B cell (primary cell): ENCODE measurements at regions not wholly inside any gene's neighbourhood (a gene's known extent, or its start where the extent isn't known, plus 50 kb on each side); places are given as distances from the start of the nearest gene placed in this dataset.
A peak's percentile ranks its signal among the peaks of the same experiment; 100 is the strongest.

Experiments used
- ATAC-seq: fragments of 200-7000 bp; cut with Tn5 transposase; one replicate; pipeline ENCODE4 v1.10.0; 2021; ENCODE audit warnings: low read depth, mild to moderate bottlenecking, moderate number of reproducible peaks, moderate library complexity
- CTCF ChIA-PET: fragments of 350-600 bp; sonication (Branson Sonifier 250); formaldehyde crosslinking; loops from one replicate; lab custom pipeline; 2021; ENCODE audit warnings: antibody characterized with exemption, inconsistent platforms; lab: Charles Lee
- POLR2A ChIA-PET: fragments of 350-600 bp; sonication (Branson Sonifier 250); formaldehyde crosslinking; loops from one replicate; lab custom pipeline; 2021; ENCODE audit warnings: antibody characterized with exemption; lab: Charles Lee
- DNase-seq: peaks from one replicate; pipeline ENCODE4 v3.0.0; 2013
- H2AFZ ChIP-seq: 2 replicates; pipeline ENCODE4 v1.6.1; 2012; ENCODE audit warnings: mild to moderate bottlenecking, low read depth, low read length; ENCODE audit not compliant: insufficient read depth, poor library complexity, severe bottlenecking
- H3K27ac ChIP-seq, 2 donors: 1 replicate in 1 of 2; 2 replicates in 1 of 2; pipeline ENCODE4 v1.5.1; 2012 to 2013; ENCODE audit warnings: low read length in 2 of 2, mild to moderate bottlenecking in 2 of 2, moderate library complexity in 1 of 2
- H3K27me3 ChIP-seq, 4 experiments: fragments of 200-600 bp in 1 of 4; sonication (generic) in 1 of 4; replicated peaks in 1 of 4; 1 replicate in 2 of 4; 2 replicates in 2 of 4; pipeline versions ENCODE4 v1.6.1 to v1.7.0; 2013 to 2016; ENCODE audit warnings: low read length in 3 of 4, mild to moderate bottlenecking in 2 of 4, mixed read lengths in 1 of 4, moderate library complexity in 1 of 4; ENCODE audit not compliant: insufficient read depth in 4 of 4, control insufficient read depth in 3 of 4; ENCODE audit errors: control extremely low read depth in 1 of 4
- H3K36me3 ChIP-seq, 2 experiments: replicated peaks in 1 of 2; 1 replicate in 1 of 2; 2 replicates in 1 of 2; pipeline versions ENCODE4 v1.6.1 to v1.7.1; 2013; ENCODE audit warnings: low read length in 1 of 2; ENCODE audit not compliant: insufficient read depth in 2 of 2, control insufficient read depth in 1 of 2; ENCODE audit errors: control extremely low read depth in 1 of 2, extremely low read depth in 1 of 2
- H3K4me1 ChIP-seq, 2 donors: fragments of 200-600 bp in 1 of 2; sonication (generic) in 1 of 2; 1 replicate in 1 of 2; 2 replicates in 1 of 2; pipeline versions ENCODE4 v1.5.1 to v1.6.1; 2013 to 2017; ENCODE audit warnings: low read length in 2 of 2; ENCODE audit not compliant: control insufficient read depth in 2 of 2, insufficient read depth in 2 of 2
- H3K4me2 ChIP-seq: replicated peaks from 2 replicates; pipeline ENCODE3; 2012; ENCODE audit warnings: mild to moderate bottlenecking, low read depth, low read length; ENCODE audit not compliant: poor library complexity, severe bottlenecking
- H3K4me3 ChIP-seq, 5 experiments: fragments of 200-600 bp in 1 of 5; sonication (generic) in 1 of 5; 1 replicate in 3 of 5; 2 replicates in 2 of 5; pipeline versions ENCODE4 v1.5.1 to v1.7.0; 2011 to 2016; ENCODE audit warnings: low read length in 4 of 5, mild to moderate bottlenecking in 4 of 5, low read depth in 2 of 5, control low read depth in 1 of 5, moderate library complexity in 1 of 5; ENCODE audit not compliant: insufficient read depth in 1 of 5; ENCODE audit errors: control extremely low read depth in 1 of 5, extremely low read depth in 1 of 5
- H3K79me2 ChIP-seq: fragments of 200-600 bp; sonication (generic); one replicate; pipeline ENCODE4 v1.6.0; 2016; ENCODE audit warnings: low read length; ENCODE audit not compliant: control insufficient read depth, insufficient read depth
- H3K9ac ChIP-seq: fragments of 200-600 bp; sonication (generic); 2 replicates; pipeline ENCODE4 v1.6.1; 2017; ENCODE audit warnings: mild to moderate bottlenecking, low read length, moderate library complexity
- H3K9me3 ChIP-seq, 3 donors: one replicate each; pipeline versions ENCODE4 v1.6.1 to v1.7.1; 2013; ENCODE audit warnings: low read length in 2 of 3; ENCODE audit not compliant: control insufficient read depth in 2 of 3, insufficient read depth in 1 of 3; ENCODE audit errors: control extremely low read depth in 1 of 3
- H4K20me1 ChIP-seq: 2 replicates; pipeline ENCODE4 v1.6.0; 2012; ENCODE audit warnings: mild to moderate bottlenecking, low read length; ENCODE audit not compliant: insufficient read depth, control insufficient read depth, poor library complexity, severe bottlenecking
- H3K27ac Mint-ChIP-seq: one replicate; pipeline ENCODE4 v1.8.0; 2021; ENCODE audit warnings: mixed read lengths
- H3K27me3 Mint-ChIP-seq: one replicate; pipeline ENCODE4 v1.8.0; 2021; ENCODE audit warnings: mixed read lengths
- H3K4me1 Mint-ChIP-seq: one replicate; pipeline ENCODE4 v1.8.0; 2021; ENCODE audit warnings: mixed read lengths
- H3K4me3 Mint-ChIP-seq: one replicate; pipeline ENCODE4 v1.8.0; 2021; ENCODE audit warnings: mixed read lengths
- H3K9me3 Mint-ChIP-seq: one replicate; pipeline ENCODE4 v1.8.0; 2022; ENCODE audit warnings: mixed read lengths; ENCODE audit not compliant: insufficient read depth
- CTCF ChIP-seq: fragments of 200-600 bp; IDR thresholded peaks from one replicate; pipeline ENCODE4 v1.8.0; 2022; ENCODE audit warnings: antibody characterized with exemption, mild to moderate bottlenecking
- EZH2 ChIP-seq: IDR thresholded peaks from 2 replicates; pipeline ENCODE4 v1.6.1; 2012; ENCODE audit warnings: borderline replicate concordance, low read depth, mild to moderate bottlenecking, moderate library complexity, low read length; ENCODE audit not compliant: insufficient read depth, poor library complexity, severe bottlenecking
- WGBS: methylation state at CpG from one replicate; pipeline ENCODE4 v1.1.5; 2013; ENCODE audit warnings: missing lambda C conversion rate; ENCODE audit not compliant: insufficient coverage; 5-methylcytosine and 5-hydroxymethylcytosine counted together
- intact Hi-C: fragments of 100-400 bp; cut with micrococcal nuclease; formaldehyde crosslinking; loops from one replicate; pipeline ENCODE4 v1.10.0; 2022

DNA sequence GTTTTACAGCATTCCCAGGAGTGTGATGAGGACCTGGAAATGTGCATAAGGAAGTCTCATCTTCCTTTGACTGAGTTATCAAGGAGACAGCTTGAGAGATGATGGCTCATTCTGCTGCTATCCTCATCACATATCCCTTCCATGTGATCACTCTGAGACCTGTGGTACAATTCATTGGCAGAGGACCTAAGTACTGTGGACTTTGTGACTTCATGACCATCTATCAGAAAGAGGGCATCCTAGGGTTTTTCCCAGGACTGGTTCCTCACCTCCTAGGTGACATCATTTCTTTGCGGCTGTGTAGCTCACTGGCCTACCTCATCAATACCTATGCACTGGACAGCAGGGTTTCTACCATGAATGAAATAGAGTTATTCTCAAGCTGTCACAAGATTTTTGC, 172.1 kb upstream of the PLEKHG7 start:
- Histone ChIP-seq H3K4me1 (peaks cover 0 to 4% of the 10 kb centered on the region in 2 donors), H3K27ac (no peak overlapping the region), H2AFZ (no peak overlapping the region), H3K36me3 (no peaks in the 10 kb centered on the region), H3K4me3 (no peak overlapping the region), H3K9ac (no peak overlapping the region), H4K20me1 (no peaks in the 10 kb centered on the region), H3K4me2 (no peak overlapping the region), H3K79me2 (no peaks in the 10 kb centered on the region), H3K9me3 (no peaks in the 10 kb centered on the region), H3K27me3 (no peaks in the 10 kb centered on the region)
- Mint-ChIP-seq H3K4me1 (peaks cover 18% of the 10 kb centered on the region), H3K4me3 (no peak overlapping the region), H3K27me3 (no peaks in the 10 kb centered on the region), H3K9me3 (no peaks in the 10 kb centered on the region), H3K27ac (no peak overlapping the region)
- intact Hi-C loops: no loop called here
- TF ChIP-seq EZH2 (no peak), CTCF (no peak)
- ATAC-seq: no peak
- WGBS: no CpG with 5 or more reads among the region's 1 CpG
- ChIA-PET POLR2A (no interaction called here), CTCF (interaction anchor here (1.0 to 1.3 kb wide), 2 partner anchors 18 to 20 kb away, joined by 3 read pairs; no protein-coding TSS in a partner anchor)
- no peak for DNase-seq

DNA sequence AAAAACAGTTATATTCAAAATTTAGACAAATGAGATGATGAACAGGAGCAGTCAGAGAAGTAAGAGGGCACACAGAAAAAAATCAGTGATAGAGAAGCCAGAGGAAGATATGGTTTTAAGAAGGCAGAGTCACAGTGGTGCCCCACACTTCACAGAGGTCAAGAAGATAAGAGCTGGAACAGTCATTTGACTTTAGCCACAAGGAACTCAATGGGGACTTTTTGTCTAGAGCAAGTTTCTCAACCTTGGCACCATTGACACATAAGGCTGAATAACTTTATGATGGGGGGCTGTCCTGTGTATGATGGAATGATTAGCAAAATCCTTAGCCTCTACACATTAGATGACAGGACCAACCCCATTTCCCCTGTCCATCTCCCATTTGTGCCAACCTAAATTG, 172.8 kb upstream of the PLEKHG7 start:
- H3K27me3 ChIP-seq: no peaks in the 10 kb centered on the region
- no peak overlapping the region for H3K4me3 ChIP-seq
- H3K27ac ChIP-seq: no peak overlapping the region
- Mint-ChIP-seq H3K4me3 (no peak overlapping the region), H3K9me3 (no peaks in the 10 kb centered on the region), H3K27me3 (no peaks in the 10 kb centered on the region), H3K27ac (peak overlapping the region; percentile 22), H3K4me1 (peaks cover 16% of the 10 kb centered on the region)
- H3K79me2 ChIP-seq: no peaks in the 10 kb centered on the region
- H3K4me1 ChIP-seq: peaks cover 0 to 4% of the 10 kb centered on the region in 2 donors
- TF ChIP-seq CTCF (no peak), EZH2 (no peak)
- ATAC-seq (no peak), DNase-seq (no peak)
- intact Hi-C loops: no loop called here
- ChIA-PET CTCF (interaction anchor here (1.3 kb wide), 1 partner anchor 19 kb away, joined by 3 read pairs; no protein-coding TSS in a partner anchor), POLR2A (no interaction called here)
- no peaks in the 10 kb centered on the region for H3K36me3 ChIP-seq
- H2AFZ ChIP-seq: no peak overlapping the region
- no peak overlapping the region for H3K9ac ChIP-seq
- H3K4me2 ChIP-seq: no peak overlapping the region
- H3K9me3 ChIP-seq: no peaks in the 10 kb centered on the region
- H4K20me1 ChIP-seq: no peaks in the 10 kb centered on the region
